ENCODE measurements at regions not wholly inside any gene's neighbourhood (a gene's known extent, or its start where the extent isn't known, plus 50 kb on each side); places are given as distances from the start of the nearest gene placed in this dataset.

DNA sequence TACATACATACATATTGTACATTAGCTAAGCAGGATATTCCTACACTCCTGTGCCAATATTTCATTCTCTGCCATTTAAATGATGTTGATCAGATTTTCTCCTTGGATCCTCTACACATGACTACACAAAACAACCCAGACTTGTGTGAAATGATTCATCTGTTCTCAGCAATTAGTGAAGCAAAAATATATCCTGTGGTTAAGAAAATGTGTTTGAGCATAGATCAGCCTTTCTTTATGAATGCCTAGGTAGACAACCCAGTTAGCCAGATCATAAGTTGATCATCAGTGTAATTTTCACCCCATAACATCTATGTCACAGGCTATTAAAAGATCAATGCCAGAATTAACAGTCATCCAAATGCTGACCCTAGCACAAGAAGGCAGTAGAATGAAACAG, 275.2 kb upstream of the EDNRB start:
- TF ChIP-seq, protein P1, sequence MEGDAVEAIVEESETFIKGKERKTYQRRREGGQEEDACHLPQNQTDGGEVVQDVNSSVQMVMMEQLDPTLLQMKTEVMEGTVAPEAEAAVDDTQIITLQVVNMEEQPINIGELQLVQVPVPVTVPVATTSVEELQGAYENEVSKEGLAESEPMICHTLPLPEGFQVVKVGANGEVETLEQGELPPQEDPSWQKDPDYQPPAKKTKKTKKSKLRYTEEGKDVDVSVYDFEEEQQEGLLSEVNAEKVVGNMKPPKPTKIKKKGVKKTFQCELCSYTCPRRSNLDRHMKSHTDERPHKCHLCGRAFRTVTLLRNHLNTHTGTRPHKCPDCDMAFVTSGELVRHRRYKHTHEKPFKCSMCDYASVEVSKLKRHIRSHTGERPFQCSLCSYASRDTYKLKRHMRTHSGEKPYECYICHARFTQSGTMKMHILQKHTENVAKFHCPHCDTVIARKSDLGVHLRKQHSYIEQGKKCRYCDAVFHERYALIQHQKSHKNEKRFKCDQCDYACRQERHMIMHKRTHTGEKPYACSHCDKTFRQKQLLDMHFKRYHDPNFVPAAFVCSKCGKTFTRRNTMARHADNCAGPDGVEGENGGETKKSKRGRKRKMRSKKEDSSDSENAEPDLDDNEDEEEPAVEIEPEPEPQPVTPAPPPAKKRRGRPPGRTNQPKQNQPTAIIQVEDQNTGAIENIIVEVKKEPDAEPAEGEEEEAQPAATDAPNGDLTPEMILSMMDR (IDR thresholded peaks at IDR 0.05), result no peak
- TF ChIP-seq POLR2A (IDR thresholded peaks at IDR 0.05), result no peak

Data from body of pancreas (tissue), 4 donors.